ENCODE measurements at regions not wholly inside any gene's neighbourhood (a gene's known extent, or its start where the extent isn't known, plus 50 kb on each side); places are given as distances from the start of the nearest gene placed in this dataset.

DNA sequence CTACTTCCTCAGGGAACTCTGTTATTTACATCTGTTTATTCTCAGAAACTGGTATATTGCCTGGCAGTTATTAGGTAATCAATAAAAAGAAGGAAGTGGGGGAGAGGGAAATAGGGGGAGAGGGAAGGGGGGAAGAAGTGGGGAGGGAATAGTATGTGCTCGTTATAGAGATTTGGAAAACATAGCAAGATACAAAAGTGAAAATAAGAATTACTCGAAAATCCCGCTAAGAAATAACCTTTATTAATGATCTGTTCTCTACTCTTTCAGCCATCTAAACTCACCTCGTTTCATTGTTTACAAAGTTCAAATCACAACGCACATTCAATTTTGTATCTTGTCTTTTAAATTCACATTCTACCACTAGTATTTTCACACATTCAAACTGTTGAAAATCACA is 63.0 kb upstream of the CDCA7L start:
- TF ChIP-seq POLR2AphosphoS5 (IDR thresholded peaks at IDR 0.05; ENCODE audit: low read depth, low read length) (no peak), POLR2A (IDR thresholded peaks at IDR 0.05; ENCODE audit: low read depth, low read length) (no peak), TAF1 (IDR thresholded peaks at IDR 0.05; ENCODE audit: borderline replicate concordance, low read depth, low read length) (no peak)

Measured in GM12892 (cell line).